ENCODE measurements at regions not wholly inside any gene's neighbourhood (a gene's known extent, or its start where the extent isn't known, plus 50 kb on each side); places are given as distances from the start of the nearest gene placed in this dataset.

GRCh38 chr20:22302039-22302438, 282.3 kb downstream of the FOXA2 start:
- Mint-ChIP-seq H3K4me1 (ENCODE audit: low read depth, unreplicated experiment) (peaks cover 10% of the 10 kb centered on the region), H3K9me3 (ENCODE audit: unreplicated experiment) (peaks cover 2% of the 10 kb centered on the region), H3K27me3 (ENCODE audit: low read depth, unreplicated experiment) (peaks cover 36% of the 10 kb centered on the region), H3K27ac (ENCODE audit: unreplicated experiment) (no peak overlapping the region), H3K4me3 (ENCODE audit: unreplicated experiment) (no peak overlapping the region), H3K36me3 (ENCODE audit: low read depth, unreplicated experiment) (no peaks in the 10 kb centered on the region)
- Histone ChIP-seq H2AFZ (ENCODE audit: low read depth, low read length) (no peak overlapping the region), H3K9me3 (ENCODE audit: insufficient read depth, low read depth, low read length) (no peaks in the 10 kb centered on the region), H4K20me1 (ENCODE audit: insufficient read depth, low read length) (no peaks in the 10 kb centered on the region), H3K4me2 (ENCODE audit: low read length) (no peak overlapping the region), H3K36me3 (ENCODE audit: insufficient read depth, low read length) (no peaks in the 10 kb centered on the region), H3K4me1 (ENCODE audit: insufficient read depth, low read length) (no peaks in the 10 kb centered on the region), H3K27me3 (ENCODE audit: insufficient read depth, low read length) (no peaks in the 10 kb centered on the region), H3K27ac (ENCODE audit: low read depth, low read length) (no peak overlapping the region), H3K79me2 (ENCODE audit: insufficient read depth, low read length) (no peaks in the 10 kb centered on the region), H3K9ac (ENCODE audit: low read length) (no peak overlapping the region), H3K4me3 (ENCODE audit: insufficient read depth, low read depth, low read length) (no peak overlapping the region)
- no peak for DNase-seq (ENCODE audit: low read depth)
- no peak for FAIRE-seq
- no peak for TF ChIP-seq EZH2 (IDR thresholded peaks at IDR 0.05; ENCODE audit: insufficient read depth, low read length)
- TF ChIP-seq CTCF (IDR thresholded peaks at IDR 0.05; ENCODE audit: insufficient read depth, low read depth, low read length) = no peak

GRCh38 chr20:22293886-22294285, 290.5 kb downstream of the FOXA2 start:
- H3K4me2 ChIP-seq (ENCODE audit: low read length) = no peak overlapping the region
- Mint-ChIP-seq H3K36me3 (ENCODE audit: low read depth, unreplicated experiment) (no peaks in the 10 kb centered on the region), H3K27ac (ENCODE audit: unreplicated experiment) (no peak overlapping the region), H3K4me3 (ENCODE audit: unreplicated experiment) (no peak overlapping the region), H3K4me1 (ENCODE audit: low read depth, unreplicated experiment) (no peaks in the 10 kb centered on the region), H3K27me3 (ENCODE audit: low read depth, unreplicated experiment) (peaks cover 42% of the 10 kb centered on the region), H3K9me3 (ENCODE audit: unreplicated experiment) (no peaks in the 10 kb centered on the region)
- H2AFZ ChIP-seq (ENCODE audit: low read depth, low read length) = no peak overlapping the region
- FAIRE-seq = no peak
- no peaks in the 10 kb centered on the region for H3K79me2 ChIP-seq (ENCODE audit: insufficient read depth, low read length)
- DNase-seq (ENCODE audit: low read depth) = no peak
- no peak overlapping the region for H3K27ac ChIP-seq (ENCODE audit: low read depth, low read length)
- no peaks in the 10 kb centered on the region for H3K36me3 ChIP-seq (ENCODE audit: insufficient read depth, low read length)
- H4K20me1 ChIP-seq (ENCODE audit: insufficient read depth, low read length) = no peaks in the 10 kb centered on the region
- no peaks in the 10 kb centered on the region for H3K27me3 ChIP-seq (ENCODE audit: insufficient read depth, low read length)
- no peak for TF ChIP-seq CTCF (IDR thresholded peaks at IDR 0.05; ENCODE audit: insufficient read depth, low read depth, low read length)
- no peak for TF ChIP-seq EZH2 (IDR thresholded peaks at IDR 0.05; ENCODE audit: insufficient read depth, low read length)
- no peak overlapping the region for H3K9ac ChIP-seq (ENCODE audit: low read length)
- no peaks in the 10 kb centered on the region for H3K4me1 ChIP-seq (ENCODE audit: insufficient read depth, low read length)
- no peak overlapping the region for H3K4me3 ChIP-seq (ENCODE audit: insufficient read depth, low read depth, low read length)
- no peaks in the 10 kb centered on the region for H3K9me3 ChIP-seq (ENCODE audit: insufficient read depth, low read depth, low read length)

- no peak overlapping the region for H2AFZ ChIP-seq (ENCODE audit: low read depth, low read length)
- H3K9me3 Mint-ChIP-seq (ENCODE audit: unreplicated experiment) = no peaks in the 10 kb centered on the region
- FAIRE-seq (no peak), DNase-seq (ENCODE audit: low read depth) (no peak)
- H3K4me1 Mint-ChIP-seq (ENCODE audit: low read depth, unreplicated experiment) = no peaks in the 10 kb centered on the region
- H4K20me1 ChIP-seq (ENCODE audit: insufficient read depth, low read length) = no peaks in the 10 kb centered on the region
- H3K4me3 ChIP-seq (ENCODE audit: insufficient read depth, low read depth, low read length) = no peak overlapping the region
- no peak for TF ChIP-seq CTCF (IDR thresholded peaks at IDR 0.05; ENCODE audit: insufficient read depth, low read depth, low read length)
- no peak for TF ChIP-seq EZH2 (IDR thresholded peaks at IDR 0.05; ENCODE audit: insufficient read depth, low read length)
- no peak overlapping the region for H3K27ac ChIP-seq (ENCODE audit: low read depth, low read length)
- no peak overlapping the region for H3K4me2 ChIP-seq (ENCODE audit: low read length)
- H3K36me3 ChIP-seq (ENCODE audit: insufficient read depth, low read length) = no peaks in the 10 kb centered on the region
- H3K36me3 Mint-ChIP-seq (ENCODE audit: low read depth, unreplicated experiment) = no peaks in the 10 kb centered on the region
- peaks cover 53% of the 10 kb centered on the region for H3K27me3 Mint-ChIP-seq (ENCODE audit: low read depth, unreplicated experiment)
- H3K27ac Mint-ChIP-seq (ENCODE audit: unreplicated experiment) = no peak overlapping the region
- H3K4me1 ChIP-seq (ENCODE audit: insufficient read depth, low read length) = no peaks in the 10 kb centered on the region
- no peak overlapping the region for H3K9ac ChIP-seq (ENCODE audit: low read length)
- no peaks in the 10 kb centered on the region for H3K9me3 ChIP-seq (ENCODE audit: insufficient read depth, low read depth, low read length)
- H3K4me3 Mint-ChIP-seq (ENCODE audit: unreplicated experiment) = no peak overlapping the region
- no peaks in the 10 kb centered on the region for H3K79me2 ChIP-seq (ENCODE audit: insufficient read depth, low read length)
- no peaks in the 10 kb centered on the region for H3K27me3 ChIP-seq (ENCODE audit: insufficient read depth, low read length)
These were observed 294.9 kb downstream of the FOXA2 start for GRCh38 chr20:22289442-22289841.

Measured in astrocyte (in vitro differentiated cells and primary cell).